ENCODE measurements at regions not wholly inside any gene's neighbourhood (a gene's known extent, or its start where the extent isn't known, plus 50 kb on each side); places are given as distances from the start of the nearest gene placed in this dataset.

GRCh38 chr10:128431506-128431905 lies 305.3 kb upstream of the MKI67 start:
- TF ChIP-seq POLR2A (IDR thresholded peaks at IDR 0.05; ENCODE audit: low read length) (no peak), GATA1 (IDR thresholded peaks at IDR 0.05; ENCODE audit: low read depth, low read length) (no peak)
- DNase-seq: no peak

- TF ChIP-seq GATA1 (IDR thresholded peaks at IDR 0.05; ENCODE audit: low read depth, low read length): no peak
- no peak for TF ChIP-seq POLR2A (IDR thresholded peaks at IDR 0.05; ENCODE audit: low read length)
- no peak for DNase-seq
Measured at GRCh38 chr10:128432011-128432410, 305.8 kb upstream of the MKI67 start.

GRCh38 chr10:128432423-128432822 lies 306.2 kb upstream of the MKI67 start:
- DNase-seq: no peak
- TF ChIP-seq GATA1 (IDR thresholded peaks at IDR 0.05; ENCODE audit: low read depth, low read length) (no peak), POLR2A (IDR thresholded peaks at IDR 0.05; ENCODE audit: low read length) (no peak)

GRCh38 chr10:128435811-128436210 lies 309.6 kb upstream of the MKI67 start:
- no peak for DNase-seq
- TF ChIP-seq POLR2A (IDR thresholded peaks at IDR 0.05; ENCODE audit: low read length) (no peak), GATA1 (IDR thresholded peaks at IDR 0.05; ENCODE audit: low read depth, low read length) (no peak)

- TF ChIP-seq GATA1 (IDR thresholded peaks at IDR 0.05; ENCODE audit: low read depth, low read length): no peak
- no peak for TF ChIP-seq POLR2A (IDR thresholded peaks at IDR 0.05; ENCODE audit: low read length)
- DNase-seq: no peak
Measured at GRCh38 chr10:128437786-128438345, 311.6 kb upstream of the MKI67 start.

GRCh38 chr10:128438417-128439063 lies 312.3 kb upstream of the MKI67 start:
- TF ChIP-seq GATA1 (IDR thresholded peaks at IDR 0.05; ENCODE audit: low read depth, low read length) (no peak), POLR2A (IDR thresholded peaks at IDR 0.05; ENCODE audit: low read length) (no peak)
- DNase-seq: no peak

GRCh38 chr10:128440513-128441160 lies 314.4 kb upstream of the MKI67 start:
- TF ChIP-seq GATA1 (IDR thresholded peaks at IDR 0.05; ENCODE audit: low read depth, low read length) (no peak), POLR2A (IDR thresholded peaks at IDR 0.05; ENCODE audit: low read length) (no peak)
- no peak for DNase-seq

GRCh38 chr10:128443925-128444518 lies 317.8 kb upstream of the MKI67 start:
- TF ChIP-seq POLR2A (IDR thresholded peaks at IDR 0.05; ENCODE audit: low read length): no peak
- no peak for TF ChIP-seq GATA1 (IDR thresholded peaks at IDR 0.05; ENCODE audit: low read depth, low read length)
- DNase-seq: no peak

GRCh38 chr10:128448796-128449195 lies 322.6 kb upstream of the MKI67 start:
- DNase-seq: no peak

GRCh38 chr10:128451879-128452278 lies 325.7 kb upstream of the MKI67 start:
- TF ChIP-seq GATA1 (IDR thresholded peaks at IDR 0.05; ENCODE audit: low read depth, low read length): no peak
- TF ChIP-seq POLR2A (IDR thresholded peaks at IDR 0.05; ENCODE audit: low read length): no peak
- no peak for DNase-seq

More at GRCh38 chr10:128448796-128449195, 322.6 kb upstream of the MKI67 start:
- TF ChIP-seq GATA1 (IDR thresholded peaks at IDR 0.05; ENCODE audit: low read depth, low read length) (no peak), POLR2A (IDR thresholded peaks at IDR 0.05; ENCODE audit: low read length) (no peak)

- TF ChIP-seq POLR2A (IDR thresholded peaks at IDR 0.05; ENCODE audit: low read length) (no peak), GATA1 (IDR thresholded peaks at IDR 0.05; ENCODE audit: low read depth, low read length) (no peak)
- no peak for DNase-seq
Measured at GRCh38 chr10:128456271-128456670, 330.0 kb upstream of the MKI67 start.

GRCh38 chr10:128457136-128457535 lies 330.9 kb upstream of the MKI67 start:
- DNase-seq: no peak

GRCh38 chr10:128461991-128462390 lies 335.8 kb upstream of the MKI67 start:
- no peak for DNase-seq
- TF ChIP-seq POLR2A (IDR thresholded peaks at IDR 0.05; ENCODE audit: low read length): no peak
- TF ChIP-seq GATA1 (IDR thresholded peaks at IDR 0.05; ENCODE audit: low read depth, low read length): no peak

More at GRCh38 chr10:128457136-128457535, 330.9 kb upstream of the MKI67 start:
- no peak for TF ChIP-seq GATA1 (IDR thresholded peaks at IDR 0.05; ENCODE audit: low read depth, low read length)
- no peak for TF ChIP-seq POLR2A (IDR thresholded peaks at IDR 0.05; ENCODE audit: low read length)

- TF ChIP-seq POLR2A (IDR thresholded peaks at IDR 0.05; ENCODE audit: low read length): no peak
- TF ChIP-seq GATA1 (IDR thresholded peaks at IDR 0.05; ENCODE audit: low read depth, low read length): no peak
- no peak for DNase-seq
Measured at GRCh38 chr10:128462844-128463243, 336.6 kb upstream of the MKI67 start.

All from erythroblast (primary cell).